Right forelimb (tissue), 1 donor: ENCODE measurements at regions not wholly inside any gene's neighbourhood (a gene's known extent, or its start where the extent isn't known, plus 50 kb on each side); places are given as distances from the start of the nearest gene placed in this dataset.

ENCODE experiments used
- DNase-seq: peaks from one replicate; pipeline ENCODE4 v3.0.0-alpha.2; 2018

- DNase-seq: no peak
Measured at GRCh38 chr22:47691152-47691895, 928.9 kb downstream of the TBC1D22A start.

DNA sequence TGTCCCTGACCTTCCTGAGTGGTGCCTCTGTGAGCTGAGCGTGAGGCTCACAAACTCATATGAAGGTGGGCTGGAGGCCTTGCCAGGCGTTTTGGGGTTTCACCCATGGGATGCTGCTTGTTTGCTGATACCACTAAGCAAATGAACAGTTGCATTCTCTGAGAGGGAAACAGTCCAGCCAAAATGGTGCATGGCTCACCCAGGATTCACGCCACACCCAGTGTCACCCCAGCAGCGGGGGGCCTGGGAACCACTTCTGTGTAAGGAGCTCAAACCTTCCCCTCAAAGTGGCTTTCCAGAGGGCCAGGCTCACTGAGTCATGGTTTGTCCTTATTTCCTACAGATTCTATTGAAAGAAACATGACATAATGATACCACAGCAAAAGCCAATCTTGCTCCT lies 928.1 kb downstream of the TBC1D22A start:
- DNase-seq: no peak

DNA sequence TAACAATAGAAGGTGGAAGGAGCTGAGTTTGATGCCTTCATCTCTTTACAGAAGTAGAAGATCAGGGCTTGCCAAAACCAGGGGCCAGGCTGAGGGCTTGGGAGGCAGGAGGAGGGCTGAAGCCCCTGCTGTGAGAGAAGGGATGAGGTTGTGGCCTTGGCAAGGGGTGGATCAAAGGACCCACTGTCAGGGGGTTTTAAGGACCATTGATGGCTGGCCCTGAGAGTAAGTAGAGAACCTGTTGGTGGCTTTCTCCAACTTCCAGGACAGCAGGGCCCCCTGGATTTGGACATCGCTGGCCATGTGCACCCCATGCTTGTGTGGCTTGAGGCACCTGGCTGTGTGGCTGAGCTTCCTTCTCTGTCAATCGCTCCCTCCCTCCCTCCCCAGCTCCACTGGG lies 927.7 kb downstream of the TBC1D22A start:
- no peak for DNase-seq

DNA sequence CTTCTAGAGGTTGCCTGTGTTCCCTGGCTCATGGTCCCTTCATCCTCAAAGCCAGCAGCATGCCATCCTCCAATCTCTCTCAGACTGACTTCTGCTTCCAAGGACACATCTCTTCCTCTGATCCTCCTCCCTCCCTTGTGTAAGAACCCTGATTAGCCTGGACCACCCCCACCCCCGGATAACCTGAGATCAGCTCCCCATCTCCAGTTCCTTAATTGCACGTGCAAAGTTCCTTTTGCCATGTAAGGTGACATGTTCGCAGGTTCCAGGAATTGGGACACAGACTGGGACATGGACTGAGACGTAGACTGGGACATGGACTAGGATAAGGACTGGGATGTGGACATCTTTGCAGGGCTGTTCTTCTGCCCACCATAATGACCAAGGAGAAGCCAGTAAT lies 925.3 kb downstream of the TBC1D22A start:
- no peak for DNase-seq

- no peak for DNase-seq
Measured at GRCh38 chr22:47687346-47687655, 924.9 kb downstream of the TBC1D22A start.

GRCh38 chr22:47686594-47687345 lies 924.3 kb downstream of the TBC1D22A start:
- no peak for DNase-seq

DNA sequence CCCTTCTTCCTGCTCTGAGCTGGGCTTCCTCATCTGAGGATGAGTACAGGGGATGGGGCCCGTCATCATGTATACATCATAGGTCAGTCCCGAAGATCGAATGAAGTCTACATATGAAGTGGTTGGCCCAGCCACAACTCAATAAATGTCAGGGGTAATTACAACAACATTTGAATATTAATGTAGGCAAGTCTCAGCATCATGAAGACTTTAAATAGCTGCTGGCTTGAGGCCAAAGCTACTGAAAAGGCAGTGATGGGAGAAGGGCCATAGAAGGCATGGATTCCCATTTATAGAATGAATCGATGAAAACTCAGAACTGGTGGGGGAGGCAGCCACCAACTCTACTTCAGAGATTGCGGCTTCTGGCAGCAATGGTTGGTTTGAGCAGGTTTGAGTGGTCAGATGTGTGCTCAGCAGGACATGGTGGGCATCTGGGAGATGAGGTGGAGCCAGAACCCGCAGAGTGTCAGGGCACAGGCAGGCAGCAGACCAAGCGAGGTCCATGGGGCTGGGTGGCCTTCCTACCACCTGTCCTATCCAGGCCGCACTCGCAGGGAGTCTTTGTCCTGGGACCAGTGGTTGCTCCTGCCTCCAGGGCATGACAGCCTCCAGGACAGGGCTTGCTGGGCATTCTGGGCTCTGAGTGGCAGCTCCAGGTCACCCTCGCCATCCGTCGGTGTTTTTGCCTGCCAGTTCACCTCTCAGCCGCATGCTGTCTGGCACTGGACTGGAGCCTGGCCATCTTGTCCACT lies 919.1 kb downstream of the TBC1D22A start:
- no peak for DNase-seq

- no peak for DNase-seq
Measured at GRCh38 chr22:47678636-47679287, 916.3 kb downstream of the TBC1D22A start.

DNA sequence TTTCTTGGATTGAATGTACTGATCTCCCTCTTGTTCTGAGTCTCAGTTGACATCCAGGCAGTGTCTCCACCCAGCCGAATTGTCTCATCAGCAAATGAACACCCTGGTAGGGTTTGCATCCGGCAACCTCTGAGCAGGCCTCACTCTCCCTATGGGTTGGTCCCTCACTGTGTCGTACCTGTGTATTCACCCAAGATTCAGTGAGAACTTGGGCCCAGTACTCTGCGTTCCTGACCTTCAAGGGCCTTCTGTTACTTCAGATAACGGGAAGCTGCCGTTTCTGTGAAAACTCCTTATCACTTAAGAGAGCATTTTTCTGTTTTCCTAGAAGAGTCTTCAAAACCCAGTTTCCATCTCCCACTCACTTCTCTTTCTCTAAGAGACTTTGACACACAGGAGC lies 915.6 kb downstream of the TBC1D22A start:
- no peak for DNase-seq

DNA sequence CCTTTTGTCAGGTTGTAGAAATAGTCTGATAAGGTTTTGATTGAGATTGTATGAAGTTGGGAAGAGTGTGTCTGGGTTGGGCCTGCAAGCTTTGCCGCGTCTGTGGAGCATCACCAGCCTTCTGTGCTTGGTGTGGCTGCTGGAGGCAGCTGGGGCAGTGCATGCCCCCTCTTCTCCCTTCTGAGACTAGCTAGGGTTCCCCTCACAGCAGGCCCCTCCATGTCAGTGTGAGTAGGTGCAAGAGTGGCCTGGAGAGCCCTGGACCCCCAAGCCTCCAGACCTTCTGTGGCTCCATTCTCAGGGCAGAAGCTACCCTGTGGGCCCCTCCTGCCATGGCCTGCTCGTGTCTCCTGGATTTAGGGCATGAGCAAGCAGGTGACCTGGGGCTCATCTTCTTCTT lies 914.2 kb downstream of the TBC1D22A start:
- DNase-seq: no peak

- DNase-seq: no peak
Measured at GRCh38 chr22:47674600-47674999, 912.1 kb downstream of the TBC1D22A start.

- no peak for DNase-seq
Measured at GRCh38 chr22:47673557-47673956, 911.1 kb downstream of the TBC1D22A start.

DNA sequence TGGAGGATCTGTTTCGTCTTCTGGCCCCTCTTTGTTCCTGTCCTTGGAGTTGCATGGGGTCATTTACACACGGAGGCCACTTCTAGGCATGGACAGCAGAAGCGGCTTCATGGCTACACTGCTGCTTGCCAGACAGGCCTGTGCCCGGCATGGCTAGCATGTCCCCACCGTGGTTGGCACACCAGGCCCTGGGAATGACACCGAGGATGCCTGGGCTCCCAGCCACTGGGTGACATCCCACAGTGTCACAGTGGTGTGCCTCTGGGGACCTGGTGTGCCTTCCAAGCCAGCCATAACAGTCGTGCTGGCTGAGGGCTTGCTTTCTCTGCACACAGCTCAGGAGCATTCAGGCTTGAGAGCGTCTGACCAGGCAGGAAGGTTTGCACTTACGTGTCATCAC lies 910.1 kb downstream of the TBC1D22A start:
- no peak for DNase-seq

- DNase-seq: no peak
Measured at GRCh38 chr22:47665151-47665550, 902.7 kb downstream of the TBC1D22A start.

DNA sequence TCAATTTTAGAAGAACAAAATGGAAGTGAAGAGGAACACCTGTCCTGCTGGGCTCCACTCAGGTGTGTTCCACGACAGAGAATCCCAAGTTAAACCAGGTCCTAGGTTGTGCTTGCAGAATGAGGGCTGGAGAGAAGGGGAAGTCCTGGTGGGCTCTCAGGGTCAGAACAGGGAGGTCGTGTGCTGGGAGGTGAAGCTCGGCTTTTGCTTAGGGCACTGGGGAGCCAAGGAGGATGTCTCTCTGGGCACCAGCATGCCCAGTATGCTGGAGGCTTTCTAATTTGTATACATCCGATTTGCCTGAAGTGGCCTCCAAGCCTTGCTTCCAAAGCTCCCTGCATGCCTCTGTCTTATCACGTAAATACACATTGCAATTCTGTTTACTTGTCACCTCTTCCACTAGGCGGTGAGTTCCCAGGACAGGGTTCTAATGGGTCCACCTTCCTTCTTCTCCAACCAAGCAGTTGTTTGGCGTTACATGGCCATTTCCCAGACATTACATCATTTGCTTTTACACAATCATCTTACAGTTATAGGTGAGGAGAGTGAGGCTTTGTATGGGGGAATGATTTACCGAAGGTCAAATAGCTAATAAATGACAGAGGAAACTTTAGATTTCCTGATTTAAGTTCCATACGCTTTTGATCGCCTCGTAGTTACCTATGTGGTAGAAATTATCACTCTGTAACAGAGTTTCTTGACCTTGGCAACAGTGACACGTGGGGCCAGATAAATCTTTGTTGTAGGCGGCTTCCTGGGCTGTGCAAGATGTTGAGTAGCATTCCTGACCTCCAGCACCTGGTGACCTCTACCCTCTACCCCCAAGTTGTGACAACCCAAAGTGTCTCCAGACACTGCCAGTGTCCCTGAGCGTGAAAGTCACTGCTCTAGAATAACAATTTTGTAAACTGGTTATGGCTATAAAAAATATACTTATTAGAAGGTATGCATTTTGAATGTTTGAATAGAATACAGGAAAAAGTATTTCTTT lies 901.5 kb downstream of the TBC1D22A start:
- no peak for DNase-seq

GRCh38 chr22:47659467-47660223 lies 897.2 kb downstream of the TBC1D22A start:
- no peak for DNase-seq

GRCh38 chr22:47658182-47658581 lies 895.7 kb downstream of the TBC1D22A start:
- no peak for DNase-seq

GRCh38 chr22:47657224-47657623 lies 894.8 kb downstream of the TBC1D22A start:
- no peak for DNase-seq

DNA sequence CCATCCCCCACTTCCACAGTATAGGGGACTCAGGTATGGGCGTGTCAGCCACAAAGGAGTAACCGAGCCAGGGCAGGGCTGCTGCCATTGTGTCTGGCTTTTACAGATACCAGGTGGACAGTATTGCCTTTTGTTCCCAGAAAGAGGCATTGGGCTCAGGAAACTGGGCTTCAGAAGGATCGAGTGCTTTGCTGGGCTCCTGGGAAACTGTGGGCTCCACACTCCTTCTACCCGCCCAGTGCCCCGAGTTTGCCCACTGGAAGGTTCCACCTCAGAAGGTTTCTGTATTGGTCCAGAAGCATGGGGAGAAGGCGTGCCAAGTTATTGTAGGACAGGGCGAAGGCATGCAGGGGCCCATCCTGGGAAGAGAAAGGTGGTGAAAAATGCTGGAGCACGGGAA lies 894.4 kb downstream of the TBC1D22A start:
- DNase-seq: no peak

GRCh38 chr22:47655930-47656329 lies 893.5 kb downstream of the TBC1D22A start:
- DNase-seq: no peak

DNA sequence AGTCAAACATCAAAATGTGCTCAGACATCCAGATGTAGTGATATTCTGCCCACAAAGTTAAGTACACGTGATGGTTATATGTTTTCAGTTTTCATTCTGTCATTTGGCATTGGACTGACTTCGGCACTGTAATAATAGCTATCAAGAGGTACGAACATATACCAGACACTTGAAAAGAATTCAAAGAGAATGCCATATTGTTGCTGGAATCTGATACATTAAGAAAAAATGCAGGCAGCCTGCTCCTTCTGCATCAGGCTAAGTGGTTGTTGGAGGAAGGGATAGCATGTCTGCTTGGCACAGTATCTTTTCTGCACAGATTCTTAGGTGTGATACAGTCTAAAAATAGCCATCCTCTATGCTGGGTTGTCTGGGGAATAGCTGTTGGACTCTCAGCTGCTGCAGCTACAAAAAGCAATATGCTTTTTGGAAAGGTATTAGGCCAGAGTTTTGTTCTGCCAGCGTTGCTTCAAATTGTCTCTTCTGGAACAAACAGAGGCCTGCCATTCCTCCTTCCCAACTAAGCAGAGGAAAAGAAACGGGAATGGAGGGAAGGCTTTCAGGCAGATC lies 892.6 kb downstream of the TBC1D22A start:
- no peak for DNase-seq
